HEK293T (cell line): ENCODE measurements at regions not wholly inside any gene's neighbourhood (a gene's known extent, or its start where the extent isn't known, plus 50 kb on each side); places are given as distances from the start of the nearest gene placed in this dataset.

Source experiments
- BHLHE40 ChIP-seq: fragments of 450-650 bp; IDR thresholded peaks from 2 replicates; pipeline ENCODE4 v1.6.1; 2016; ENCODE audit warnings: mild to moderate bottlenecking, moderate library complexity, borderline replicate concordance
- HDGF ChIP-seq: fragments of 450-650 bp; IDR thresholded peaks from 2 replicates; pipeline ENCODE4 v1.6.1; 2017; ENCODE audit warnings: antibody characterized with exemption, borderline replicate concordance
- L3MBTL2 ChIP-seq: fragments of 450-650 bp; conservative IDR thresholded peaks from 2 replicates; pipeline ENCODE4 v1.6.1; 2016; ENCODE audit warnings: mild to moderate bottlenecking
- SUZ12 ChIP-seq: fragments of 450-650 bp; IDR thresholded peaks from 2 replicates; pipeline ENCODE4 v1.6.1; 2016; ENCODE audit warnings: mild to moderate bottlenecking
- TARDBP ChIP-seq: fragments of 450-650 bp; IDR thresholded peaks from 2 replicates; pipeline ENCODE4 v1.6.1; 2016

GRCh38 chr21:17436626-17437111, 76.2 kb upstream of the CXADR start:
- TF ChIP-seq SUZ12 (no peak), BHLHE40 (no peak), L3MBTL2 (no peak), TARDBP (no peak), HDGF (no peak)
